ENCODE measurements at regions not wholly inside any gene's neighbourhood (a gene's known extent, or its start where the extent isn't known, plus 50 kb on each side); places are given as distances from the start of the nearest gene placed in this dataset.

GRCh38 chr4:157929486-157929885 lies 243.3 kb downstream of the GASK1B start:
- Mint-ChIP-seq H3K4me1 (no peaks in the 10 kb centered on the region), H3K27me3 (ENCODE audit: low read depth in 2 of 2) (no peaks in the 10 kb centered on the region), H3K27ac (no peak overlapping the region), H3K9me3 (peaks cover 10 to 16% of the 10 kb centered on the region in 2 donors), H3K36me3 (no peaks in the 10 kb centered on the region), H3K4me3 (no peak overlapping the region)
- TF ChIP-seq CTCF (IDR thresholded peaks at IDR 0.05), result no peak
- 90% methylated on average over 1 of the region's 1 CpG for WGBS (ENCODE audit: insufficient coverage)
- Histone ChIP-seq H3K27me3 (ENCODE audit: control insufficient read depth, insufficient read depth, low read length) (no peaks in the 10 kb centered on the region), H3K9me3 (ENCODE audit: control insufficient read depth, insufficient read depth, low read length) (no peaks in the 10 kb centered on the region), H3K36me3 (ENCODE audit: control insufficient read depth, insufficient read depth, low read length) (no peaks in the 10 kb centered on the region), H3K27ac (ENCODE audit: low read length) (no peak overlapping the region), H3K4me1 (ENCODE audit: control insufficient read depth, insufficient read depth, low read length) (no peaks in the 10 kb centered on the region), H3K4me3 (ENCODE audit: low read length) (no peak overlapping the region)
- ATAC-seq (no peak), DNase-seq (no peak)
- intact Hi-C loops (cut with micrococcal nuclease), result no loop called here

- no peak for ATAC-seq
- intact Hi-C loops (cut with micrococcal nuclease), result no loop called here
- Histone ChIP-seq H3K4me1 (ENCODE audit: control insufficient read depth, insufficient read depth, low read length) (no peaks in the 10 kb centered on the region), H3K9me3 (ENCODE audit: control insufficient read depth, insufficient read depth, low read length) (no peaks in the 10 kb centered on the region), H3K36me3 (ENCODE audit: control insufficient read depth, insufficient read depth, low read length) (no peaks in the 10 kb centered on the region), H3K4me3 (ENCODE audit: low read length) (no peak overlapping the region), H3K27me3 (ENCODE audit: control insufficient read depth, insufficient read depth, low read length) (no peaks in the 10 kb centered on the region), H3K27ac (ENCODE audit: low read length) (no peak overlapping the region)
- no peak for DNase-seq
- TF ChIP-seq CTCF (IDR thresholded peaks at IDR 0.05), result no peak
- H3K4me1 Mint-ChIP-seq, result no peaks in the 10 kb centered on the region
- peaks cover 6 to 7% of the 10 kb centered on the region in 2 donors for H3K9me3 Mint-ChIP-seq
- H3K4me3 Mint-ChIP-seq, result no peak overlapping the region
- WGBS (ENCODE audit: insufficient coverage), result 89% methylated on average over 1 of the region's 2 CpGs
- no peaks in the 10 kb centered on the region for H3K27me3 Mint-ChIP-seq (ENCODE audit: low read depth in 2 of 2)
- no peaks in the 10 kb centered on the region for H3K36me3 Mint-ChIP-seq
- H3K27ac Mint-ChIP-seq, result no peak overlapping the region
Measured at GRCh38 chr4:157918036-157918832, 254.6 kb downstream of the GASK1B start.

- no peak for DNase-seq
- H3K4me3 Mint-ChIP-seq, result no peak overlapping the region
- WGBS (ENCODE audit: insufficient coverage), result 70% methylated on average over 2 of the region's 3 CpGs
- Histone ChIP-seq H3K9me3 (ENCODE audit: control insufficient read depth, insufficient read depth, low read length) (no peaks in the 10 kb centered on the region), H3K27me3 (ENCODE audit: control insufficient read depth, insufficient read depth, low read length) (no peaks in the 10 kb centered on the region), H3K36me3 (ENCODE audit: control insufficient read depth, insufficient read depth, low read length) (no peaks in the 10 kb centered on the region), H3K27ac (ENCODE audit: low read length) (no peak overlapping the region), H3K4me1 (ENCODE audit: control insufficient read depth, insufficient read depth, low read length) (no peaks in the 10 kb centered on the region), H3K4me3 (ENCODE audit: low read length) (no peak overlapping the region)
- no peak for TF ChIP-seq CTCF (IDR thresholded peaks at IDR 0.05)
- H3K36me3 Mint-ChIP-seq, result no peaks in the 10 kb centered on the region
- H3K4me1 Mint-ChIP-seq, result no peaks in the 10 kb centered on the region
- H3K27ac Mint-ChIP-seq, result no peak overlapping the region
- ATAC-seq, result no peak
- H3K27me3 Mint-ChIP-seq (ENCODE audit: low read depth in 2 of 2), result no peaks in the 10 kb centered on the region
- intact Hi-C loops (cut with micrococcal nuclease), result no loop called here
- peaks cover 6 to 7% of the 10 kb centered on the region in 2 donors for H3K9me3 Mint-ChIP-seq
Measured at GRCh38 chr4:157912212-157912611, 260.6 kb downstream of the GASK1B start.

GRCh38 chr4:157911662-157912061 lies 261.2 kb downstream of the GASK1B start:
- no peaks in the 10 kb centered on the region for H3K4me1 ChIP-seq (ENCODE audit: control insufficient read depth, insufficient read depth, low read length)
- no peak for TF ChIP-seq CTCF (IDR thresholded peaks at IDR 0.05)
- no peak overlapping the region for H3K27ac ChIP-seq (ENCODE audit: low read length)
- intact Hi-C loops (cut with micrococcal nuclease), result no loop called here
- no peaks in the 10 kb centered on the region for H3K36me3 Mint-ChIP-seq
- H3K9me3 ChIP-seq (ENCODE audit: control insufficient read depth, insufficient read depth, low read length), result no peaks in the 10 kb centered on the region
- H3K27me3 ChIP-seq (ENCODE audit: control insufficient read depth, insufficient read depth, low read length), result no peaks in the 10 kb centered on the region
- H3K4me3 ChIP-seq (ENCODE audit: low read length), result no peak overlapping the region
- H3K27ac Mint-ChIP-seq, result no peak overlapping the region
- peaks cover 6 to 7% of the 10 kb centered on the region in 2 donors for H3K9me3 Mint-ChIP-seq
- DNase-seq (no peak), ATAC-seq (no peak)
- no CpG with 5 or more reads among the region's 1 CpG for WGBS (ENCODE audit: insufficient coverage)
- no peaks in the 10 kb centered on the region for H3K27me3 Mint-ChIP-seq (ENCODE audit: low read depth in 2 of 2)
- no peaks in the 10 kb centered on the region for H3K4me1 Mint-ChIP-seq
- no peak overlapping the region for H3K4me3 Mint-ChIP-seq
- no peaks in the 10 kb centered on the region for H3K36me3 ChIP-seq (ENCODE audit: control insufficient read depth, insufficient read depth, low read length)
